GM19468 (cell line): ENCODE measurements at regions not wholly inside any gene's neighbourhood (a gene's known extent, or its start where the extent isn't known, plus 50 kb on each side); places are given as distances from the start of the nearest gene placed in this dataset.

ENCODE experiments used
- ATAC-seq: cut with Tn5 transposase; IDR thresholded peaks from one replicate; pipeline ENCODE4 v1.9.1; 2021; ENCODE audit warnings: mild to moderate bottlenecking, moderate library complexity, moderate number of reproducible peaks; ENCODE audit not compliant: unreplicated experiment; ENCODE audit errors: extremely low read depth

DNA sequence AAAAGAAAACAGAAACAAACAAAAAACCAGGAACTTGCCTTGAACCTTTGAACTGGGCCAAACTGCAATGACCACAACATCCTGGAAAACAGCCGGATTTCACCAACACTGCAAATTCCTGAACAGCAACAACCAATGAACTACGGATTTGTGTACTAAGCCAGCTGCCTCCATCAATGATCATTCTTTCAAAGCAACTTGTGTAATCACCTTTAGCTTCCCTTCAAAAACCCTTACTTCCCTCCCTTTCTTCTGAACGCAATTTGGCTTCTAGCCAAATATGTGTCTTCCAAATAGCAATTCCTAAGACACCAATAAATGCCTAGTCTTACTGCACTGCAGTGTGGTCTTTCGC, 98.5 kb upstream of the FAM47C start:
- ATAC-seq, result no peak

- ATAC-seq, result no peak
Observed at GRCh38 chrX:36913551-36913950, 94.6 kb upstream of the FAM47C start.

- ATAC-seq, result no peak
Observed at GRCh38 chrX:36916941-36917340, 91.2 kb upstream of the FAM47C start.

GRCh38 chrX:36927712-36928111, 80.5 kb upstream of the FAM47C start:
- no peak for ATAC-seq

DNA sequence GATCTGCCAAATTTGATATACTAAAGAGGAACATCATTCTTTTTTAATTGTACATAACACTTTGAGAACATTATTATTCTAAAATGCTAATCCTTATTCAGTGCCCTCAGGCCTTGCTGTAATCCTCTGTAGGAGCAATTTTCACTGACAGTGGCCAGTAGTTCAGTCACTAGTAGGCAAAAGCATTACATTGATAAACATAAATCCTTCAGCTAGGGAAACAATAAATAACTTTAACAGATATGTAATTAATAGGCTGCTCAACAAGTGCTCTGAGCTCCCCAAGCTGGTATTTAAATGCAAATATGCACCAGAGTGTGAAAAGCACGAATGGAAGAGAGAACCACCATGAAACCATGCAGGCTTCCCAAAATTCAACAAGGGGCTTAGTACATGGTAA, 77.7 kb upstream of the FAM47C start:
- ATAC-seq, result no peak

- no peak for ATAC-seq
Observed at GRCh38 chrX:36947214-36947613, 61.0 kb upstream of the FAM47C start.

GRCh38 chrX:36950495-36951253, 57.5 kb upstream of the FAM47C start:
- no peak for ATAC-seq

DNA sequence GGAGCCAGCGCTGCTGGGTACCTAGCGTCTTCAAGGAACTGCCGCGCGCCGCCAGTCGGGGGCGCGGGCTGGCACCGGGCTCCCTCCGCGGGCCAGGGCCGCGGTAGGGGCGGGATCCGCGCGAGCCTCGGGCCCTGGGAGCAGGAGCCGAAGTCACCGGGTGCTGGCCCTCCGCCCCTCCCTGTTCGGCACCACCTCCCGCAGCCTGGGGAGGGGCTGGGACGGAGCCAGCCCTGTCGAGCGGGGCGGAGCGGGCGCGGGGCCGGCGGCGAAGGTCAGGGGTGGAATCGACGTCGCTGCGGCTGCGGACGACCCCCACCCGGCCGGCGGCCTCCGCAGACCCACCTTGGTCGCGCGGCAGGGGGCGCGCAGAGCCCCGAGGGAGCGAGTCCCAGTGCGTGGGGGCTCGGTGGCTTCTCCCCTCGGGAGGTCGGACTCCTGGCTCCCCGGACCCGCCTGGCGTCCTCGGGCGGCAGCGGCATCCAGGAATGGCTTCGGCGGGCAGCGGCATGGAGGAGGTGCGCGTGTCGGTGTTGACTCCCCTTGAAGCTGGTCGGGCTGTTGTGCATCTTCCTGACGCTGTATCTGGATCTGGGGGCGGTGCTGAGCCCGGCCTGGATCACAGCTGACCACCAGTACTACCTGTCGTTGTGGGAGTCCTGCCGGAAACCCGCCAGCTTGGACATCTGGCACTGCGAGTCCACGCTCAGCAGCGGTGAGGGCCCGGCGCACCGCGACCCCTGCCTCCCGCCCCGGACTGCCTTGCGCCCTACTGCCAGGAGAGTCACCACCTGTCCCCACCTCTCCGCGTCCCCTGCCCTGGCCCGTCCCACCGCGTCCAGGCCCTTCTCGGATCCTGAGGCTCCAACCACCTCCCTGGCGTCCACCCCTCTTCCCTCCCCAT, 50.5 kb upstream of the FAM47C start:
- ATAC-seq, result no peak
